ENCODE measurements at regions not wholly inside any gene's neighbourhood (a gene's known extent, or its start where the extent isn't known, plus 50 kb on each side); places are given as distances from the start of the nearest gene placed in this dataset.
"Not testable (repeated sequence)": the region's sequence is repeated elsewhere in the genome, so short reads cannot be mapped to it uniquely, and the experiment has no call there.

GRCh38 chr2:40676134-40676790 lies 224.4 kb upstream of the SLC8A1 start:
- intact Hi-C loops (cut with DNase I); DNase-seq: not testable (repeated sequence)

DNA sequence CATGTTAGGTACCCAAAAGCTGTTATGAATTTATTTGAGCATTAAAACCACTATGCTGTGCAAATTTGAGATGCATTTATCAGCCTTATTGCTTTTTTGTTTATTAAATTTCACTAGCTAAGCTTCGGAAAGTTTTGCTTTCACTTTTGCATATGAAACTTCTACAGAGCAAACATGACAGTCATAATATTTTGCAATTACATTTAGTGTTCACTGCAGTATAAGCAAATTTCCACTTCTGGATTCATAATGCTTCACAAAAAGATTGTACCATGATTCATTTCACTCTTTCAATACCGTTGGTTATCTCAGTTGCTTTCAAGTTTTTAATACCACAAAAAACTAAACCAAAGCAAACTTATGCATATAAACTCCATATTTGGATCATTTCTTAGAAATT lies 228.7 kb upstream of the SLC8A1 start:
- no peak for DNase-seq
- intact Hi-C loops (cut with DNase I): no loop called here

- no peak for DNase-seq
- intact Hi-C loops (cut with DNase I): no loop called here
These were observed 238.1 kb upstream of the SLC8A1 start for GRCh38 chr2:40690036-40690435.

GRCh38 chr2:40690525-40690924 lies 238.6 kb upstream of the SLC8A1 start:
- intact Hi-C loops (cut with DNase I): no loop called here
- no peak for DNase-seq

DNA sequence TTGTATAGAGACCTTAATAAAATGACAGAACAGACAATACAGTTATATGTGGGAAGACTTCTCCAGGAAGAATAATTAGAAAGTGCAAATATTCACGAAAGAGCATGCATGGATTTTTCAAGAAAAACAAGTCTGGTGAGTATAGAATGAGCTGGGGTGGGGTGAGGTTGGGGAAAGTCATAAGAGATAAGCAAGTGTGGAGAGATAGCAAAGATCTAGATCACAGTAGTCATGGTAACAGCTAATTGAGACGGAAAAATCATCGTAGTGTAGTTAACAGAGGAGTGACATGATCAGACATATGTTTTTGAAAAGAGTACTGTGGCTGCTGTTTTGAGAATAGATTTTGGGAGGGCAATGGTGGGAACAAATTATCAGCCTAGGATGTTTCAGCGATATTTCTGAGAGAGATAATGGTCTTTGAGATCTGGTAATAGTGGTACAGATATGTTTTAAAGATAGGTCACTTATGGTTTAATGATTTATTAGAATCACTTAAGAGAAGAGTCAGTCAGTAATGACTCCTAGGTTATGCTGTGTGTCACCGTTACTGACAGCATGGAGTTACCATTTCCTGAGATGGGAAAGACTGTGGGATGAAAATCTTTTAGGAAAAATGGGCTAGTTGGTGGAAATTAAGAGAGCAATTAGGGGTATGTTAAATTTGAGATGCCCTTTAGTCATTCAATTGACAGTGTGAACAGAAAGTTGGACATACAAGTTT lies 248.5 kb upstream of the SLC8A1 start:
- no peak for DNase-seq
- intact Hi-C loops (cut with DNase I): no loop called here

- DNase-seq; intact Hi-C loops (cut with DNase I): not testable (repeated sequence)
These were observed 260.5 kb upstream of the SLC8A1 start for GRCh38 chr2:40712197-40712894.

- DNase-seq: peak in 1 of 10 donors; percentile 19
These were observed 265.0 kb upstream of the SLC8A1 start for GRCh38 chr2:40716879-40717278.

GRCh38 chr2:40719414-40719813 lies 267.5 kb upstream of the SLC8A1 start:
- no peak for DNase-seq
- intact Hi-C loops (cut with DNase I): no loop called here

More at GRCh38 chr2:40716879-40717278, 265.0 kb upstream of the SLC8A1 start:
- intact Hi-C loops (cut with DNase I): no loop called here

DNA sequence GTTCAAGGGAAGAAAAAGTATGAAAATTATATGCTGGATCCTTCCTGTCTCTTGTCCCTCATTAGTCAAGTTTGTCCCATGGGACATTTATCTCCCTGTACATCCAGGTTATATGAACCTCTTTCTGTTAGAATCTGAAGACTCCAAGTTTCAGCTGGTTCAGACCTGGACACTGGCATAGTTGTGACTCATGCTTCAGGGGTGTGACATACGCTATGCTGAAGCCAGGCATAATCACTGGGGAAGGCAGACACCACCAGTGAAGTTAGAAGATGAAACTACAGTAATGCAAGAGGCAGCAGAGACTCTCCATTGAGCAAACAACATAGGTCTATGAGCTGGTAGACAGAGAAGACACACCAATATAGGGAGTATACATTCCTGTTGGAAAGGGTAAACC lies 269.7 kb upstream of the SLC8A1 start:
- intact Hi-C loops (cut with DNase I): no loop called here
- DNase-seq: no peak

- intact Hi-C loops (cut with DNase I): no loop called here
- no peak for DNase-seq
These were observed 271.3 kb upstream of the SLC8A1 start for GRCh38 chr2:40723194-40723593.

DNA sequence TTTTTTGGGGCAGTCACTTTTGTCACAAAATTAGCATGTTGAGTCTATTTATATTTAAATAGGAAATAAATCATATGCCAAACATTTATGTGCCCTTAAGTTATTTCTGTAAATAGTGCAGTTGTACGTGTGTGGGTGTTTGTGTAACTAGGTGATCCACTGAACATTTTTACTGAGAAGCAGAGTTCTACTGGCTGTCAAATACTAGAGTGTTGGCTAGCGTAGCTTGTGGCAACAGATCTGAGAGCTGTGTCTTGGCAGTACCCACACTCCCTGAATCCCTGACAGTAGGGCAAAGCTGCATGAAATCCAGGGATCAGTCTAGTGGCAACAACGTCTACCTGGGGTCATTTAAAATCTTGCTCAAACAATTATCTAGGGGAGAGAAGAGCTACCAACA lies 273.1 kb upstream of the SLC8A1 start:
- peak in 1 of 10 donors; percentile 38 for DNase-seq
- intact Hi-C loops (cut with DNase I): no loop called here

GRCh38 chr2:40725950-40726349 lies 274.1 kb upstream of the SLC8A1 start:
- intact Hi-C loops (cut with DNase I): no loop called here
- no peak for DNase-seq

- intact Hi-C loops (cut with DNase I): no loop called here
These were observed 282.9 kb upstream of the SLC8A1 start for GRCh38 chr2:40734797-40735196.

DNA sequence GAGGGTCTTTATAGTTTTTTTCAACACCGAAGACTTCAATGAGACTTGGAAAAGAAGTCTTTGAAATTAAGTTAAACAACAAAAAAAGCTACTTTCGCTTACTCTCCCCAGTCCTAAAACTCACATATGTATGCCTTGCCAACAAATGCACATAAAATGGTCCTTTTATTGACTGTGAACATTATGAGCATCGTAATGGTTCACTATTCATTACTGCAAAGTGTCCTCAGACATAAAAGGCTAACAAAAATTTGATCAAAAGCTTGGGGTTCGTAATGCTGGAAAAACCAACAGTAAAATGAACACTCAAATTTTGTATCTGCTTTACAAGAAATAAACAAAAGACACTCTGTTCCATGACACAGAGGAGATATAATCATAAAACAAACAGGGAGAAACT lies 285.3 kb upstream of the SLC8A1 start:
- DNase-seq: no peak
- intact Hi-C loops (cut with DNase I): no loop called here

More at GRCh38 chr2:40734797-40735196, 282.9 kb upstream of the SLC8A1 start:
- DNase-seq: no peak

- DNase-seq: no peak
- intact Hi-C loops (cut with DNase I): no loop called here
These were observed 288.5 kb upstream of the SLC8A1 start for GRCh38 chr2:40740419-40740818.

DNA sequence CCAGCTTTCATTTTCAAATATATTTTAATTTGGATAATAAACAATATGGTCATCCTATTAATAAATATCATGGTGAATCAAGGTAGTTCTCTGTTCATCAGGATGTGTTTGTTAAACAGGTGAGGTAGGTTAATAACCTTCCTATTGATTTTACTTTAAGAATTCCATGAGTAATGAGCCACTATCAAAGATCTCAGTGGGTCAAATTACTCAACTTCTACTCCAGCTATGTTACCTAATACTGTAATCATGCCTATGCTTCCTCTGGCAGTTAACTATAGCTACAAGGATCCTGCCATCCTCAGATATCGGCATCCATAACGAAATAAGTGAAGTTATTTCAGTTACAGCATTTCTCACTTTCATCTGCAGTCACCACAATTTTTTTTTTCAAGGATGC lies 289.6 kb upstream of the SLC8A1 start:
- intact Hi-C loops (cut with DNase I): no loop called here
- no peak for DNase-seq

DNA sequence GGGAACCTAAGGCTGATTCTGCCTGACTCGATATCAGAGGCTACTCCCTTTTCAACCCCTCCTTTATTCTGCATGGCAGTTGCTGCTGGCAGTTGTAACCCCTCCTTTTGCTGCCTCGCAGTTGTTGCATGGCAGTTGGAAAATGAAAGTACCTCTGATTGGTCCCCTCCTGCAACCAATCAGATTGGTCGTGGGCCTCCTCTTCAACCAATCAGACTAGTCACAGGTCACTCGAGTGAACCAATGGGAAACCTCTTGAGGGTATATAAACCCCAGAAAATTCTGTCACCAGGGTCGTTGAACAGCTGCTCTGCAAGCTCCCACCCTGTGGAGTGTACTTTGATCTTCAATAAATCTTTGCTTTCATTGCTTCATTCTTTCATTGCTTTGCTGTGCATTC lies 294.3 kb upstream of the SLC8A1 start:
- intact Hi-C loops (cut with DNase I): no loop called here

DNA sequence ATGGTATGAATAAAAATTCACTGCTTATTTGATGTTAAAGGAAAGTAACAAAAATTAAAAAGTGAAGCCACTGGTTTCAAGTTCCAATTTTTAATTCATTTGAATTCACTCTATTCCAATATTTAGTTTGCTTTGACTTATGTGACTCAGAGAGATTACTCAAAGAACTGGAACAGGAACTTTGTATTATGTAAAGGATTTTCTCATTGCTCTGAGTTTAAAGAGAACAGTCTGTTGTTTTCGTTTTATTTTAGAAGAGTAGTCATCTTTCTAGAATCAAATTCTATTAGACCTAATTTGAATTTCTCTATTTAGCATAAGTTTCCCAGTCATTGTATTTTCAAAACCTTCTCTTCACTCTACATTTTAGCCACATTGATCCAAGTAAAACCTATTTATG lies 300.1 kb upstream of the SLC8A1 start:
- no peak for DNase-seq
- intact Hi-C loops (cut with DNase I): no loop called here

More for the DNA sequence above, 294.3 kb upstream of the SLC8A1 start:
- no peak for DNase-seq

GRCh38 chr2:40752796-40753195 lies 300.9 kb upstream of the SLC8A1 start:
- DNase-seq: no peak
- intact Hi-C loops (cut with DNase I): no loop called here

DNA sequence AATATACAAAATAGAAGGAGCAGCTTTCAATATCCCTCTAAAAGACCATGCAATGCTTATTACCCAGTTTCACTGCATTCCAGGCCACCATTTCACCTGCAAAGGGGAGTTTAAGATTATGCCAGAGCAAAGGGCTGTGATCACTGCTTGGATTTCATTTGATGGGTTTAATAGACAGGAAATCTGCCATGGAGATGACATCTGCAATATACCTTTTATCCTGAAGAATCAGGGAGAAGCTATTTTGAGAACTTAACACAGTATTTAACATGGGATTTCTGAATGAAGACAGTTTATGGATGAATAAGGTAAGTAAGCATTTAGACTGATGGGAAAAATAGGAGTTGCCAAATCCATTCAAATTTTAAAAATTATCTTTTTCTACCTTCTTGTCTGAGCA lies 303.0 kb upstream of the SLC8A1 start:
- no peak for DNase-seq
- intact Hi-C loops (cut with DNase I): no loop called here

GRCh38 chr2:40758401-40759155 lies 306.7 kb upstream of the SLC8A1 start:
- intact Hi-C loops (cut with DNase I): no loop called here
- DNase-seq: no peak
